CD14-positive monocyte (primary cell): ENCODE measurements at regions not wholly inside any gene's neighbourhood (a gene's known extent, or its start where the extent isn't known, plus 50 kb on each side); places are given as distances from the start of the nearest gene placed in this dataset.

Source experiments
- DNase-seq, 3 donors: peaks; one replicate each; pipeline ENCODE4 v3.0.0-alpha.2; 2011 to 2022
- H2AFZ ChIP-seq: 2 replicates; pipeline ENCODE4 v1.6.0; 2012; ENCODE audit warnings: mild to moderate bottlenecking, low read depth, low read length, inconsistent platforms; ENCODE audit not compliant: insufficient read depth, poor library complexity, severe bottlenecking
- H3K27ac ChIP-seq, 2 donors: 1 replicate in 1 of 2; 2 replicates in 1 of 2; pipeline ENCODE4 v1.5.1; 2012 to 2013; ENCODE audit warnings: low read length in 2 of 2, control low read depth in 1 of 2, inconsistent platforms in 1 of 2, low read depth in 1 of 2, mild to moderate bottlenecking in 1 of 2
- H3K27me3 ChIP-seq, 2 donors: one replicate each; pipeline versions ENCODE4 v1.6.0 to v1.6.1; 2011 to 2013; ENCODE audit warnings: low read length in 2 of 2; ENCODE audit not compliant: control insufficient read depth in 2 of 2, insufficient read depth in 2 of 2
- H3K36me3 ChIP-seq, 2 donors: replicated peaks in 1 of 2; 1 replicate in 1 of 2; 2 replicates in 1 of 2; pipeline versions ENCODE4 v1.5.1 to v1.6.1; 2012 to 2013; ENCODE audit warnings: low read length in 2 of 2, control low read depth in 1 of 2, inconsistent platforms in 1 of 2, mild to moderate bottlenecking in 1 of 2; ENCODE audit not compliant: insufficient read depth in 2 of 2, control insufficient read depth in 1 of 2
- H3K4me1 ChIP-seq, 2 donors: 1 replicate in 1 of 2; 2 replicates in 1 of 2; pipeline versions ENCODE4 v1.5.1 to v1.6.1; 2012 to 2013; ENCODE audit warnings: low read length in 2 of 2, control low read depth in 1 of 2, inconsistent platforms in 1 of 2, mild to moderate bottlenecking in 1 of 2, moderate library complexity in 1 of 2; ENCODE audit not compliant: insufficient read depth in 2 of 2, control insufficient read depth in 1 of 2
- H3K4me2 ChIP-seq: replicated peaks from 2 replicates; pipeline ENCODE3; 2012; ENCODE audit warnings: low read length, moderate library complexity, mild to moderate bottlenecking; ENCODE audit not compliant: poor library complexity, severe bottlenecking; ENCODE audit errors: extremely low read depth
- H3K4me3 ChIP-seq, 3 experiments: fragments of 200-600 bp in 1 of 3; sonication (generic) in 1 of 3; replicated peaks in 1 of 3; 1 replicate in 2 of 3; 2 replicates in 1 of 3; pipeline ENCODE4 v1.5.1; 2011 to 2013; ENCODE audit warnings: low read length in 3 of 3, mild to moderate bottlenecking in 3 of 3, control low read depth in 2 of 3, low read depth in 2 of 3, inconsistent platforms in 1 of 3, moderate library complexity in 1 of 3
- H3K79me2 ChIP-seq: 2 replicates; pipeline ENCODE4 v1.6.0; 2012; ENCODE audit warnings: mild to moderate bottlenecking, control low read depth, inconsistent platforms, low read length, moderate library complexity; ENCODE audit not compliant: insufficient read depth
- H3K9ac ChIP-seq: 2 replicates; pipeline ENCODE4 v1.6.0; 2017; ENCODE audit warnings: low read length, mild to moderate bottlenecking; ENCODE audit not compliant: insufficient read depth, poor library complexity, severe bottlenecking
- H3K9me3 ChIP-seq, 2 donors: replicated peaks in 1 of 2; 1 replicate in 1 of 2; 2 replicates in 1 of 2; pipeline versions ENCODE4 v1.5.1 to v1.6.1; 2012 to 2013; ENCODE audit warnings: low read length in 2 of 2, control low read depth in 1 of 2; ENCODE audit not compliant: control insufficient read depth in 1 of 2, insufficient read depth in 1 of 2
- H4K20me1 ChIP-seq: 2 replicates; pipeline ENCODE4 v1.6.0; 2012; ENCODE audit warnings: mild to moderate bottlenecking, low read length, control low read depth, moderate library complexity; ENCODE audit not compliant: insufficient read depth
- H3K27ac Mint-ChIP-seq, 7 donors: one replicate each; pipeline ENCODE4 v1.8.0; 2020; ENCODE audit warnings: mild to moderate bottlenecking in 7 of 7, mixed read lengths in 7 of 7, moderate library complexity in 6 of 7, inconsistent platforms in 2 of 7
- H3K27me3 Mint-ChIP-seq, 3 donors: one replicate each; pipeline ENCODE4 v1.8.0; 2021 to 2022; ENCODE audit warnings: low read depth in 3 of 3, mild to moderate bottlenecking in 3 of 3, mixed read lengths in 3 of 3, moderate library complexity in 3 of 3, inconsistent platforms in 1 of 3
- H3K36me3 Mint-ChIP-seq, 2 donors: one replicate each; pipeline ENCODE4 v1.8.0; 2020; ENCODE audit warnings: mixed read lengths in 2 of 2, inconsistent platforms in 1 of 2, mild to moderate bottlenecking in 1 of 2
- H3K4me1 Mint-ChIP-seq: one replicate; pipeline ENCODE4 v1.8.0; 2020; ENCODE audit warnings: mild to moderate bottlenecking, mixed read lengths
- H3K4me3 Mint-ChIP-seq, 2 donors: one replicate each; pipeline ENCODE4 v1.8.0; 2020; ENCODE audit warnings: mild to moderate bottlenecking in 2 of 2, mixed read lengths in 2 of 2, moderate library complexity in 1 of 2
- H3K9me3 Mint-ChIP-seq, 7 donors: one replicate each; pipeline ENCODE4 v1.8.0; 2020 to 2022; ENCODE audit warnings: mixed read lengths in 7 of 7, mild to moderate bottlenecking in 6 of 7, moderate library complexity in 6 of 7, inconsistent platforms in 2 of 7
- WGBS: methylation state at CpG from one replicate; pipeline ENCODE4 v1.1.5; 2013; ENCODE audit warnings: missing lambda C conversion rate; ENCODE audit not compliant: insufficient coverage; 5-methylcytosine and 5-hydroxymethylcytosine counted together
- intact Hi-C, 2 donors: fragments of 100-400 bp; cut with micrococcal nuclease; formaldehyde crosslinking; loops; one replicate each; pipeline versions ENCODE4 v1.15.0 to v1.15.1; 2023
- TF ChIP-seq, protein P1 (sequence below): fragments of 200-600 bp; IDR thresholded peaks from one replicate; pipeline ENCODE4 v1.8.0; 2022; ENCODE audit warnings: antibody characterized with exemption, mild to moderate bottlenecking

DNA sequence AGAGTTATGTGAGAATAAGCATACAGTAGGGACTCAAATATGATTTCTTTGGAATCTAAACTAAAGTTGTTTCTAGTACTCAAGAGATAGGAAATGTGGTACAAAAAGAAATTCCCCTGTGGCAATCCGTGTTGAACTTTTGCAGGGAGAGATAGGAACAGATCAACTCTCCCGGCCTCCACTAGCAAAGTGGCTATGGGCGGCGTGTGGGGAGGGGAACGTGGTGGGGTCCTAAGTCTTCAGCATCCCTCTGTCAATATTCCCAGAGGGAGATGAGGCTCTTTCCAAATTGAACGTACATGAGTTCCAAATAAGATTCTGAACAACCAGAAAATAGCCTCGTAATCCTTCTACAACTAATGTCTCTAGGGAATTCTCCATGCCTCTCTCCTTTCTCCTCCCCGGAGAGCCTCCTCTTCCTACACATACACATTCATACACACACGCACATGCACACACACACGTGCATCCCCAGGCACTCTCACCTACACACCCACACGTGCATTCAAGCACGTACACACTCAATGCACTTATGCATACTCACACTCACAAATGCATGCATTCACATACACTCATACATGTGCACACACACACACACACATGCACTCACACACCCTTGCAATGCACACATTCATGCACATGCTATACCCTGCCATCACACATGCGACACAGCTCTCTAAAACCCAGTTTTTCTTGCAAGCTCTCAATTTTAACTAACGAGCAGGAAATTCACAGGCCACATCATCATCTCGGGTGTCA is 244.8 kb downstream of the MAF start:
- DNase-seq = no peak
- Histone ChIP-seq H2AFZ (no peak overlapping the region), H3K36me3 (no peaks in the 10 kb centered on the region), H3K4me3 (no peak overlapping the region), H3K27me3 (peaks cover 0 to 2% of the 10 kb centered on the region in 2 donors), H3K4me2 (no peak overlapping the region), H3K4me1 (no peaks in the 10 kb centered on the region), H3K27ac (no peak overlapping the region), H3K79me2 (no peaks in the 10 kb centered on the region), H3K9ac (no peak overlapping the region), H3K9me3 (no peaks in the 10 kb centered on the region), H4K20me1 (no peaks in the 10 kb centered on the region)
- Mint-ChIP-seq H3K27me3 (peaks cover 0 to 5% (median 3%) of the 10 kb centered on the region in 3 donors), H3K4me1 (peaks cover 2% of the 10 kb centered on the region), H3K9me3 (peaks cover 0 to 3% (median 0%) of the 10 kb centered on the region in 7 donors), H3K27ac (no peak overlapping the region), H3K4me3 (peak overlapping the region in 1 of 2 donors; percentile 46), H3K36me3 (no peaks in the 10 kb centered on the region)
- TF ChIP-seq, protein P1, sequence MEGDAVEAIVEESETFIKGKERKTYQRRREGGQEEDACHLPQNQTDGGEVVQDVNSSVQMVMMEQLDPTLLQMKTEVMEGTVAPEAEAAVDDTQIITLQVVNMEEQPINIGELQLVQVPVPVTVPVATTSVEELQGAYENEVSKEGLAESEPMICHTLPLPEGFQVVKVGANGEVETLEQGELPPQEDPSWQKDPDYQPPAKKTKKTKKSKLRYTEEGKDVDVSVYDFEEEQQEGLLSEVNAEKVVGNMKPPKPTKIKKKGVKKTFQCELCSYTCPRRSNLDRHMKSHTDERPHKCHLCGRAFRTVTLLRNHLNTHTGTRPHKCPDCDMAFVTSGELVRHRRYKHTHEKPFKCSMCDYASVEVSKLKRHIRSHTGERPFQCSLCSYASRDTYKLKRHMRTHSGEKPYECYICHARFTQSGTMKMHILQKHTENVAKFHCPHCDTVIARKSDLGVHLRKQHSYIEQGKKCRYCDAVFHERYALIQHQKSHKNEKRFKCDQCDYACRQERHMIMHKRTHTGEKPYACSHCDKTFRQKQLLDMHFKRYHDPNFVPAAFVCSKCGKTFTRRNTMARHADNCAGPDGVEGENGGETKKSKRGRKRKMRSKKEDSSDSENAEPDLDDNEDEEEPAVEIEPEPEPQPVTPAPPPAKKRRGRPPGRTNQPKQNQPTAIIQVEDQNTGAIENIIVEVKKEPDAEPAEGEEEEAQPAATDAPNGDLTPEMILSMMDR = no peak
- WGBS = 91% methylated on average over 11 of the region's 15 CpGs
- intact Hi-C loops = no loop called here

DNA sequence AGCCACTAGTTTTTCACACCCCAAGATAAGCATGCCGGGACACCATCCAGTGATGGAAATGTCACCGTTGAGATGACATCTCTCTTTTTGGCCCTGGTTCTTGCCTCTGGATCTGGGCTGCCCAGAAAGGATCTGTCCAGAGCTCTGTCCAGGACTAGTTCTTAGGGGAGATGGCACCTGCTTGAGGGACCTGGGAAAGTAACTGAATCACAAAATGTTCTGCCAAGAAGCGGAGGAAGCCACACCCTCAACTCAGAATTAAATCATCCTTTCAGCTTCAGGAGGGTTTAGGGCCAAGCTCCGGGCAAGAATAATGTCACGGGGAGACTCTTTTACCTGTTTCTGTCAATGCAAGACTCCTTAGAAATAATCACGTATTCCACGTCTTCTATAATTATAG is 248.6 kb downstream of the MAF start:
- Mint-ChIP-seq H3K4me1 (peaks cover 2% of the 10 kb centered on the region), H3K4me3 (no peak overlapping the region), H3K27ac (no peak overlapping the region), H3K9me3 (no peaks in the 10 kb centered on the region), H3K36me3 (no peaks in the 10 kb centered on the region), H3K27me3 (peaks cover 0 to 5% (median 4%) of the 10 kb centered on the region in 3 donors)
- H3K9ac ChIP-seq = no peak overlapping the region
- H3K4me3 ChIP-seq = no peak overlapping the region
- H3K4me1 ChIP-seq = no peaks in the 10 kb centered on the region
- H3K79me2 ChIP-seq = no peaks in the 10 kb centered on the region
- H3K36me3 ChIP-seq = no peaks in the 10 kb centered on the region
- no peak overlapping the region for H3K4me2 ChIP-seq
- WGBS = 100% methylated on average over 2 of the region's 7 CpGs
- H3K27me3 ChIP-seq = no peaks in the 10 kb centered on the region
- TF ChIP-seq, protein P1 = no peak
- H3K9me3 ChIP-seq = no peaks in the 10 kb centered on the region
- intact Hi-C loops = no loop called here
- H4K20me1 ChIP-seq = no peaks in the 10 kb centered on the region
- no peak overlapping the region for H2AFZ ChIP-seq
- no peak for DNase-seq
- H3K27ac ChIP-seq = no peak overlapping the region
